Liver (tissue), 3 donors: ENCODE measurements at regions not wholly inside any gene's neighbourhood (a gene's known extent, or its start where the extent isn't known, plus 50 kb on each side); places are given as distances from the start of the nearest gene placed in this dataset.

Experiments used
- CTCF ChIP-seq: fragments of 150-350 bp; IDR thresholded peaks from 2 replicates; pipeline ENCODE4 v1.5.1; 2017; ENCODE audit warnings: improper control_type of control experiment, low read depth, low read length; ENCODE audit not compliant: missing input control
- JUND ChIP-seq, 2 donors: IDR thresholded peaks; 2 replicates each; pipeline ENCODE4 v1.6.1; 2016; ENCODE audit warnings: antibody characterized with exemption in 2 of 2
- NR2F2 ChIP-seq: IDR thresholded peaks from 2 replicates; pipeline ENCODE4 v1.6.1; 2016; ENCODE audit warnings: antibody characterized with exemption
- RAD21 ChIP-seq, 2 donors: IDR thresholded peaks; 2 replicates each; pipeline ENCODE4 v1.6.1; 2016; ENCODE audit warnings: antibody characterized with exemption in 2 of 2, mild to moderate bottlenecking in 2 of 2
- TAF1 ChIP-seq: conservative IDR thresholded peaks from 2 replicates; pipeline ENCODE4 v1.6.1; 2016; ENCODE audit warnings: antibody characterized with exemption, mild to moderate bottlenecking
- TF ChIP-seq, protein P1 (sequence below): IDR thresholded peaks from 2 replicates; pipeline ENCODE4 v1.6.1; 2016; ENCODE audit warnings: antibody characterized with exemption, mild to moderate bottlenecking
- TF ChIP-seq, protein P2 (sequence below): IDR thresholded peaks from 2 replicates; pipeline ENCODE4 v1.6.1; 2016; ENCODE audit warnings: antibody characterized with exemption
- donor health status: healthy.
- donor health status: healthy.

DNA sequence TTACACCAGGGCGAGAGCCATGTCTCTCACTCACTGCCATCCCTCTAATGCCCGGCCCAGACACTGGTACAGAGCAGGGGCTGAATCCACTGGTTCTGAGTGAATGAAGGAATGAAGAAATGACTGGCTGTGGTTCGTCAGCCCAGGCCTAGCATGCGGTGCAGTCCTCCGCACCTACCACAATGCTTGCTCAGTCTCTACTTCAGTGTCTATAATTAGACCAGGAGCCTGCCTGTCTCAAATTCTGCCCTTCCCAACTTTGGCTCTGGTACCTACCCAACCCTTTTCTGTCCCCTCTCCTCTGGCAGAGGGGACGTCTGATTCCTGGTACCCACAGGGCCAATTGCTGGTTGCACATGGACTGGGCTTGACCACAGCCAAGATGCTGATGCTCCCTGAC is 118.2 kb upstream of the GRIK3 start:
- TF ChIP-seq CTCF (no peak), JUND (IDR thresholded peaks at IDR 0.05) (no peak), TAF1 (no peak), RAD21 (IDR thresholded peaks at IDR 0.05) (no peak), NR2F2 (no peak)
- TF ChIP-seq, protein P1, sequence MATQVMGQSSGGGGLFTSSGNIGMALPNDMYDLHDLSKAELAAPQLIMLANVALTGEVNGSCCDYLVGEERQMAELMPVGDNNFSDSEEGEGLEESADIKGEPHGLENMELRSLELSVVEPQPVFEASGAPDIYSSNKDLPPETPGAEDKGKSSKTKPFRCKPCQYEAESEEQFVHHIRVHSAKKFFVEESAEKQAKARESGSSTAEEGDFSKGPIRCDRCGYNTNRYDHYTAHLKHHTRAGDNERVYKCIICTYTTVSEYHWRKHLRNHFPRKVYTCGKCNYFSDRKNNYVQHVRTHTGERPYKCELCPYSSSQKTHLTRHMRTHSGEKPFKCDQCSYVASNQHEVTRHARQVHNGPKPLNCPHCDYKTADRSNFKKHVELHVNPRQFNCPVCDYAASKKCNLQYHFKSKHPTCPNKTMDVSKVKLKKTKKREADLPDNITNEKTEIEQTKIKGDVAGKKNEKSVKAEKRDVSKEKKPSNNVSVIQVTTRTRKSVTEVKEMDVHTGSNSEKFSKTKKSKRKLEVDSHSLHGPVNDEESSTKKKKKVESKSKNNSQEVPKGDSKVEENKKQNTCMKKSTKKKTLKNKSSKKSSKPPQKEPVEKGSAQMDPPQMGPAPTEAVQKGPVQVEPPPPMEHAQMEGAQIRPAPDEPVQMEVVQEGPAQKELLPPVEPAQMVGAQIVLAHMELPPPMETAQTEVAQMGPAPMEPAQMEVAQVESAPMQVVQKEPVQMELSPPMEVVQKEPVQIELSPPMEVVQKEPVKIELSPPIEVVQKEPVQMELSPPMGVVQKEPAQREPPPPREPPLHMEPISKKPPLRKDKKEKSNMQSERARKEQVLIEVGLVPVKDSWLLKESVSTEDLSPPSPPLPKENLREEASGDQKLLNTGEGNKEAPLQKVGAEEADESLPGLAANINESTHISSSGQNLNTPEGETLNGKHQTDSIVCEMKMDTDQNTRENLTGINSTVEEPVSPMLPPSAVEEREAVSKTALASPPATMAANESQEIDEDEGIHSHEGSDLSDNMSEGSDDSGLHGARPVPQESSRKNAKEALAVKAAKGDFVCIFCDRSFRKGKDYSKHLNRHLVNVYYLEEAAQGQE: no peak
- TF ChIP-seq, protein P2, sequence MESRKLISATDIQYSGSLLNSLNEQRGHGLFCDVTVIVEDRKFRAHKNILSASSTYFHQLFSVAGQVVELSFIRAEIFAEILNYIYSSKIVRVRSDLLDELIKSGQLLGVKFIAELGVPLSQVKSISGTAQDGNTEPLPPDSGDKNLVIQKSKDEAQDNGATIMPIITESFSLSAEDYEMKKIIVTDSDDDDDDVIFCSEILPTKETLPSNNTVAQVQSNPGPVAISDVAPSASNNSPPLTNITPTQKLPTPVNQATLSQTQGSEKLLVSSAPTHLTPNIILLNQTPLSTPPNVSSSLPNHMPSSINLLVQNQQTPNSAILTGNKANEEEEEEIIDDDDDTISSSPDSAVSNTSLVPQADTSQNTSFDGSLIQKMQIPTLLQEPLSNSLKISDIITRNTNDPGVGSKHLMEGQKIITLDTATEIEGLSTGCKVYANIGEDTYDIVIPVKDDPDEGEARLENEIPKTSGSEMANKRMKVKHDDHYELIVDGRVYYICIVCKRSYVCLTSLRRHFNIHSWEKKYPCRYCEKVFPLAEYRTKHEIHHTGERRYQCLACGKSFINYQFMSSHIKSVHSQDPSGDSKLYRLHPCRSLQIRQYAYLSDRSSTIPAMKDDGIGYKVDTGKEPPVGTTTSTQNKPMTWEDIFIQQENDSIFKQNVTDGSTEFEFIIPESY: no peak
